ENCODE measurements at regions not wholly inside any gene's neighbourhood (a gene's known extent, or its start where the extent isn't known, plus 50 kb on each side); places are given as distances from the start of the nearest gene placed in this dataset.

DNA sequence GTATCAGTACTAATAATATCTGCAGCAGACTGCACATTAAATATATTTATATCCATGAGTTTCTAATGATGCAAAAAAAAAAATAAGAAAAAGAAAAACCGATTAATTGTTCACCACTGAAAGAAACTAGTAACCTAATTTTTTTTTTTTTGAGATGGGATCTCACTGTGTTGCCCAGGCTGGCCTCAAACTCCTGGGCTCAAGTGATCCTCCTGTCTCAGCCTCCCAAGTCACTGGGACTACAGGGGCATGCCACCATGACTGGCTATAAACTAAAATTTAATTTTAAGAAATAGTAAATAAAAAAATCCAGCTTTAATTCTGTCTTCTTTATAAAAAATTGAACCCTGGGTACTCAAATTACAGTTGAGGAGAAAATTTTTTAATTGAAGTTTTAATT is 358.2 kb downstream of the QKI start:
- BruUV-seq (replicated peaks) = no TSS peak
- 23% methylated on average over 1 of the region's 1 CpG for WGBS (ENCODE audit: insufficient coverage, low coverage, missing lambda C conversion rate)
- TF ChIP-seq RBM25 (IDR thresholded peaks at IDR 0.05; ENCODE audit: low read depth, low read length, severe bottlenecking) (peak; percentile 68), ZNF121 (CRISPR knock-in tag; conservative IDR thresholded peaks at IDR 0.05) (peak; percentile 57), HMG20B (CRISPR knock-in tag; IDR thresholded peaks at IDR 0.05) (no peak)
- CTCF ChIA-PET (ENCODE audit: low intra/inter-chr PET ratio) = no interaction called here
- intact Hi-C loops (cut with micrococcal nuclease) (no loop called here), in situ Hi-C loops (cut with MboI) (no loop called here)
- Histone ChIP-seq H3K4me3 (no peak overlapping the region), H3K4me1 (replicated peaks in 1 of 2; ENCODE audit: control insufficient read depth in 2 of 2, insufficient read depth in 2 of 2, low read length in 2 of 2) (peaks cover 3 to 19% of the 10 kb centered on the region in 2 experiments; a peak in 3 of 5 replicates), H3K27me3 (ENCODE audit: control insufficient read depth in 2 of 2, insufficient read depth in 2 of 2, low read length in 2 of 2) (no peaks in the 10 kb centered on the region), H3K27ac (ENCODE audit: extremely low read depth, low read depth, low read length) (no peak overlapping the region), H3K4me2 (ENCODE audit: insufficient read depth, low read length) (no peak overlapping the region), H2AFZ (ENCODE audit: low read depth, low read length) (no peak overlapping the region), H3K9me3 (replicated peaks; ENCODE audit: control insufficient read depth, insufficient read depth, low read depth, low read length) (no peaks in the 10 kb centered on the region), H3K36me3 (ENCODE audit: control insufficient read depth, insufficient read depth, low read length) (no peaks in the 10 kb centered on the region), H3K79me2 (ENCODE audit: control insufficient read depth, insufficient read depth, low read length) (no peaks in the 10 kb centered on the region), H4K20me1 (replicated peaks; ENCODE audit: control insufficient read depth, insufficient read depth, low read length) (no peaks in the 10 kb centered on the region), H3K9ac (ENCODE audit: insufficient read depth in 1 of 2, low read depth in 2 of 2, low read length in 2 of 2) (no peak overlapping the region), H3K9me1 (ENCODE audit: control insufficient read depth, insufficient read depth, low read length) (no peaks in the 10 kb centered on the region)
- DNase-seq (ENCODE audit: extremely low read depth in 1 of 4, low spot score in 3 of 4) (no peak), ATAC-seq (no peak), FAIRE-seq (no peak)
- POLR2A ChIA-PET = no interaction called here

DNA sequence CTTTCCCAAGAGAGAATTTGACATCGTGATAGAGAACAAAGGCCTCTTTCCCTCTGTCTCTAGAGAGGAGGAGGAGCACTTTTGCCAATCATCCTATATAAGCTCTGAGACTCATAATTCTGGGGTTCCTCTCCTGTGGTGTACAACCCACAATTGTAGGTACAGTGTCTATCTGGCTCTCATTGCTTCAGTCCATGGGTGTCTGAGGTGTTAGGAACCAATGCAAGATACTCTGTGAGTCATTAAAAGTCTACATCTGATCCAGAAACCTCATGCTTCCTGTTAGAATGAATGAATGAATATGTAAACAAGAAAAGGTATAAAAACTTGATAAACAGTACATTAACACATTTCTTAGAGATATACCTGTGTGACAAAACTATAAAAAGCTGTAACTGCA is 356.7 kb downstream of the QKI start:
- H4K20me1 ChIP-seq (replicated peaks; ENCODE audit: control insufficient read depth, insufficient read depth, low read length) = no peaks in the 10 kb centered on the region
- BruUV-seq (replicated peaks) = no TSS peak
- H3K4me1 ChIP-seq (replicated peaks in 1 of 2; ENCODE audit: control insufficient read depth in 2 of 2, insufficient read depth in 2 of 2, low read length in 2 of 2) = peaks cover 3 to 9% of the 10 kb centered on the region in 2 experiments; a peak in 3 of 5 replicates
- H3K4me3 ChIP-seq = no peak overlapping the region
- H3K9ac ChIP-seq (ENCODE audit: insufficient read depth in 1 of 2, low read depth in 2 of 2, low read length in 2 of 2) = no peak overlapping the region
- peak overlapping the region; percentile 79 for H2AFZ ChIP-seq (ENCODE audit: low read depth, low read length)
- ChIA-PET CTCF (ENCODE audit: low intra/inter-chr PET ratio) (no interaction called here), POLR2A (no interaction called here)
- WGBS (ENCODE audit: insufficient coverage, low coverage, missing lambda C conversion rate) = 13% methylated on average over 1 of the region's 1 CpG
- H3K27ac ChIP-seq (ENCODE audit: extremely low read depth, low read depth, low read length) = no peak overlapping the region
- H3K79me2 ChIP-seq (ENCODE audit: control insufficient read depth, insufficient read depth, low read length) = no peaks in the 10 kb centered on the region
- no peaks in the 10 kb centered on the region for H3K9me3 ChIP-seq (replicated peaks; ENCODE audit: control insufficient read depth, insufficient read depth, low read depth, low read length)
- H3K9me1 ChIP-seq (ENCODE audit: control insufficient read depth, insufficient read depth, low read length) = no peaks in the 10 kb centered on the region
- DNase-seq (ENCODE audit: extremely low read depth in 1 of 4, low spot score in 3 of 4) (no peak), FAIRE-seq (no peak), ATAC-seq (peak; percentile 70)
- in situ Hi-C loops (cut with MboI) (no loop called here), intact Hi-C loops (cut with micrococcal nuclease) (no loop called here)
- no peak overlapping the region for H3K4me2 ChIP-seq (ENCODE audit: insufficient read depth, low read length)
- no peaks in the 10 kb centered on the region for H3K27me3 ChIP-seq (ENCODE audit: control insufficient read depth in 2 of 2, insufficient read depth in 2 of 2, low read length in 2 of 2)
- H3K36me3 ChIP-seq (ENCODE audit: control insufficient read depth, insufficient read depth, low read length) = no peaks in the 10 kb centered on the region
- no peak for TF ChIP-seq MCM3 (IDR thresholded peaks at IDR 0.05)
- no peak for TF ChIP-seq ZNF583 (CRISPR knock-in tag; IDR thresholded peaks at IDR 0.05)
- TF ChIP-seq, protein P1, sequence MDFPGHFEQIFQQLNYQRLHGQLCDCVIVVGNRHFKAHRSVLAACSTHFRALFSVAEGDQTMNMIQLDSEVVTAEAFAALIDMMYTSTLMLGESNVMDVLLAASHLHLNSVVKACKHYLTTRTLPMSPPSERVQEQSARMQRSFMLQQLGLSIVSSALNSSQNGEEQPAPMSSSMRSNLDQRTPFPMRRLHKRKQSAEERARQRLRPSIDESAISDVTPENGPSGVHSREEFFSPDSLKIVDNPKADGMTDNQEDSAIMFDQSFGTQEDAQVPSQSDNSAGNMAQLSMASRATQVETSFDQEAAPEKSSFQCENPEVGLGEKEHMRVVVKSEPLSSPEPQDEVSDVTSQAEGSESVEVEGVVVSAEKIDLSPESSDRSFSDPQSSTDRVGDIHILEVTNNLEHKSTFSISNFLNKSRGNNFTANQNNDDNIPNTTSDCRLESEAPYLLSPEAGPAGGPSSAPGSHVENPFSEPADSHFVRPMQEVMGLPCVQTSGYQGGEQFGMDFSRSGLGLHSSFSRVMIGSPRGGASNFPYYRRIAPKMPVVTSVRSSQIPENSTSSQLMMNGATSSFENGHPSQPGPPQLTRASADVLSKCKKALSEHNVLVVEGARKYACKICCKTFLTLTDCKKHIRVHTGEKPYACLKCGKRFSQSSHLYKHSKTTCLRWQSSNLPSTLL (IDR thresholded peaks at IDR 0.05) = no peak
- TF ChIP-seq ERF (CRISPR knock-in tag; IDR thresholded peaks at IDR 0.05) = no peak
- no peak for TF ChIP-seq E2F3 (CRISPR knock-in tag; IDR thresholded peaks at IDR 0.05)
- TF ChIP-seq, protein P2, sequence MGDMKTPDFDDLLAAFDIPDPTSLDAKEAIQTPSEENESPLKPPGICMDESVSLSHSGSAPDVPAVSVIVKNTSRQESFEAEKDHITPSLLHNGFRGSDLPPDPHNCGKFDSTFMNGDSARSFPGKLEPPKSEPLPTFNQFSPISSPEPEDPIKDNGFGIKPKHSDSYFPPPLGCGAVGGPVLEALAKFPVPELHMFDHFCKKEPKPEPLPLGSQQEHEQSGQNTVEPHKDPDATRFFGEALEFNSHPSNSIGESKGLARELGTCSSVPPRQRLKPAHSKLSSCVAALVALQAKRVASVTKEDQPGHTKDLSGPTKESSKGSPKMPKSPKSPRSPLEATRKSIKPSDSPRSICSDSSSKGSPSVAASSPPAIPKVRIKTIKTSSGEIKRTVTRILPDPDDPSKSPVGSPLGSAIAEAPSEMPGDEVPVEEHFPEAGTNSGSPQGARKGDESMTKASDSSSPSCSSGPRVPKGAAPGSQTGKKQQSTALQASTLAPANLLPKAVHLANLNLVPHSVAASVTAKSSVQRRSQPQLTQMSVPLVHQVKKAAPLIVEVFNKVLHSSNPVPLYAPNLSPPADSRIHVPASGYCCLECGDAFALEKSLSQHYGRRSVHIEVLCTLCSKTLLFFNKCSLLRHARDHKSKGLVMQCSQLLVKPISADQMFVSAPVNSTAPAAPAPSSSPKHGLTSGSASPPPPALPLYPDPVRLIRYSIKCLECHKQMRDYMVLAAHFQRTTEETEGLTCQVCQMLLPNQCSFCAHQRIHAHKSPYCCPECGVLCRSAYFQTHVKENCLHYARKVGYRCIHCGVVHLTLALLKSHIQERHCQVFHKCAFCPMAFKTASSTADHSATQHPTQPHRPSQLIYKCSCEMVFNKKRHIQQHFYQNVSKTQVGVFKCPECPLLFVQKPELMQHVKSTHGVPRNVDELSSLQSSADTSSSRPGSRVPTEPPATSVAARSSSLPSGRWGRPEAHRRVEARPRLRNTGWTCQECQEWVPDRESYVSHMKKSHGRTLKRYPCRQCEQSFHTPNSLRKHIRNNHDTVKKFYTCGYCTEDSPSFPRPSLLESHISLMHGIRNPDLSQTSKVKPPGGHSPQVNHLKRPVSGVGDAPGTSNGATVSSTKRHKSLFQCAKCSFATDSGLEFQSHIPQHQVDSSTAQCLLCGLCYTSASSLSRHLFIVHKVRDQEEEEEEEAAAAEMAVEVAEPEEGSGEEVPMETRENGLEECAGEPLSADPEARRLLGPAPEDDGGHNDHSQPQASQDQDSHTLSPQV (IDR thresholded peaks at IDR 0.05) = no peak
- TF ChIP-seq DPF2 (IDR thresholded peaks at IDR 0.05) = no peak
- TF ChIP-seq, protein P3, sequence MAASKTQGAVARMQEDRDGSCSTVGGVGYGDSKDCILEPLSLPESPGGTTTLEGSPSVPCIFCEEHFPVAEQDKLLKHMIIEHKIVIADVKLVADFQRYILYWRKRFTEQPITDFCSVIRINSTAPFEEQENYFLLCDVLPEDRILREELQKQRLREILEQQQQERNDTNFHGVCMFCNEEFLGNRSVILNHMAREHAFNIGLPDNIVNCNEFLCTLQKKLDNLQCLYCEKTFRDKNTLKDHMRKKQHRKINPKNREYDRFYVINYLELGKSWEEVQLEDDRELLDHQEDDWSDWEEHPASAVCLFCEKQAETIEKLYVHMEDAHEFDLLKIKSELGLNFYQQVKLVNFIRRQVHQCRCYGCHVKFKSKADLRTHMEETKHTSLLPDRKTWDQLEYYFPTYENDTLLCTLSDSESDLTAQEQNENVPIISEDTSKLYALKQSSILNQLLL (CRISPR knock-in tag; IDR thresholded peaks at IDR 0.05; ENCODE audit: borderline replicate concordance) = no peak

Data from K562 (cell line).